ENCODE measurements at regions not wholly inside any gene's neighbourhood (a gene's known extent, or its start where the extent isn't known, plus 50 kb on each side); places are given as distances from the start of the nearest gene placed in this dataset.

GRCh38 chr2:194483041-194483440 is 1174.0 kb upstream of the SLC39A10 start:
- Histone ChIP-seq H3K9me1 (replicated peaks; ENCODE audit: control insufficient read depth, extremely low read depth, insufficient read depth, low read length) (no peaks in the 10 kb centered on the region), H3K4me1 (ENCODE audit: control insufficient read depth, extremely low read depth, insufficient read depth, low read length) (no peaks in the 10 kb centered on the region), H2AFZ (ENCODE audit: low read depth, low read length) (no peak overlapping the region), H3K36me3 (ENCODE audit: control insufficient read depth in 2 of 2, extremely low read depth in 1 of 2, insufficient read depth in 2 of 2, low read length in 2 of 2) (no peaks in the 10 kb centered on the region), H3K9me3 (replicated peaks; ENCODE audit: control insufficient read depth, insufficient read depth, low read length) (no peaks in the 10 kb centered on the region), H3K4me2 (ENCODE audit: insufficient read depth, low read length) (no peak overlapping the region), H3K79me2 (ENCODE audit: control insufficient read depth, insufficient read depth, low read length) (no peaks in the 10 kb centered on the region), H4K20me1 (replicated peaks; ENCODE audit: control insufficient read depth, extremely low read depth, insufficient read depth, low read length) (no peaks in the 10 kb centered on the region), H3K27me3 (ENCODE audit: control insufficient read depth in 2 of 2, insufficient read depth in 2 of 2, low read length in 2 of 2) (no peaks in the 10 kb centered on the region), H3K9ac (replicated peaks; ENCODE audit: extremely low read depth, insufficient read depth, low read length) (no peak overlapping the region), H3K4me3 (replicated peaks in 1 of 3; ENCODE audit: insufficient read depth in 1 of 3, low read depth in 1 of 3, low read length in 3 of 3) (no peak overlapping the region), H3K27ac (ENCODE audit: insufficient read depth, low read depth, low read length) (no peak overlapping the region)
- DNase-seq (ENCODE audit: low read depth, low spot score): no peak
- dilution Hi-C loops (cut with MboI; ENCODE audit: extremely low pct_ligation_motif_present, low sequenced_read_pairs): no loop called here
- intact Hi-C loops (cut with micrococcal nuclease): no loop called here
- POLR2A ChIA-PET: no interaction called here
- CTCF ChIA-PET: no interaction called here
- TF ChIP-seq, protein P1, sequence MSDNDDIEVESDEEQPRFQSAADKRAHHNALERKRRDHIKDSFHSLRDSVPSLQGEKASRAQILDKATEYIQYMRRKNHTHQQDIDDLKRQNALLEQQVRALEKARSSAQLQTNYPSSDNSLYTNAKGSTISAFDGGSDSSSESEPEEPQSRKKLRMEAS (IDR thresholded peaks at IDR 0.05; ENCODE audit: insufficient read depth, insufficient read length): no peak
- TF ChIP-seq POLR2A (IDR thresholded peaks at IDR 0.05; ENCODE audit: low read depth, low read length) (no peak), CTCF (IDR thresholded peaks at IDR 0.05; ENCODE audit: extremely low read depth in 1 of 2, insufficient read depth in 1 of 2, low read depth in 1 of 2, low read length in 2 of 2) (no peak), MYC (IDR thresholded peaks at IDR 0.05; ENCODE audit: low read depth, low read length) (no peak)
- BruUV-seq (replicated peaks): no TSS peak
- FAIRE-seq: no peak

- no peaks in the 10 kb centered on the region for H3K27me3 ChIP-seq (ENCODE audit: control insufficient read depth in 2 of 2, insufficient read depth in 2 of 2, low read length in 2 of 2)
- no peak for FAIRE-seq
- no peak overlapping the region for H2AFZ ChIP-seq (ENCODE audit: low read depth, low read length)
- H3K9me3 ChIP-seq (replicated peaks; ENCODE audit: control insufficient read depth, insufficient read depth, low read length): no peaks in the 10 kb centered on the region
- POLR2A ChIA-PET: no interaction called here
- BruUV-seq (replicated peaks): no TSS peak
- no peak for DNase-seq (ENCODE audit: low read depth, low spot score)
- H3K27ac ChIP-seq (ENCODE audit: insufficient read depth, low read depth, low read length): no peak overlapping the region
- CTCF ChIA-PET: no interaction called here
- no peak overlapping the region for H3K9ac ChIP-seq (replicated peaks; ENCODE audit: extremely low read depth, insufficient read depth, low read length)
- no peak for TF ChIP-seq JUN (IDR thresholded peaks at IDR 0.05; ENCODE audit: borderline replicate concordance, insufficient read depth, insufficient read length, low read depth)
- TF ChIP-seq CTCF (IDR thresholded peaks at IDR 0.05; ENCODE audit: extremely low read depth in 1 of 2, insufficient read depth in 1 of 2, low read depth in 1 of 2, low read length in 2 of 2): no peak
- no peak for TF ChIP-seq GATA2 (IDR thresholded peaks at IDR 0.05; ENCODE audit: insufficient read depth, insufficient read length, low read depth, low read length)
- no peak for TF ChIP-seq POLR2AphosphoS5 (IDR thresholded peaks at IDR 0.05; ENCODE audit: insufficient read depth, low read depth, low read length)
- TF ChIP-seq POLR2A (IDR thresholded peaks at IDR 0.05; ENCODE audit: low read depth, low read length): no peak
- no peak for TF ChIP-seq MYC (IDR thresholded peaks at IDR 0.05; ENCODE audit: low read depth, low read length)
- no peak for TF ChIP-seq FOS (IDR thresholded peaks at IDR 0.05; ENCODE audit: borderline replicate concordance, insufficient read depth, low read length)
- no peak for TF ChIP-seq EZH2 (IDR thresholded peaks at IDR 0.05; ENCODE audit: borderline replicate concordance, low read depth, low read length, severe bottlenecking)
- TF ChIP-seq, protein P1 (IDR thresholded peaks at IDR 0.05; ENCODE audit: insufficient read depth, insufficient read length): no peak
- H3K4me3 ChIP-seq (replicated peaks in 1 of 3; ENCODE audit: insufficient read depth in 1 of 3, low read depth in 1 of 3, low read length in 3 of 3): no peak overlapping the region
- no peaks in the 10 kb centered on the region for H3K79me2 ChIP-seq (ENCODE audit: control insufficient read depth, insufficient read depth, low read length)
- H4K20me1 ChIP-seq (replicated peaks; ENCODE audit: control insufficient read depth, extremely low read depth, insufficient read depth, low read length): no peaks in the 10 kb centered on the region
- no peak overlapping the region for H3K4me2 ChIP-seq (ENCODE audit: insufficient read depth, low read length)
- H3K4me1 ChIP-seq (ENCODE audit: control insufficient read depth, extremely low read depth, insufficient read depth, low read length): no peaks in the 10 kb centered on the region
- no peaks in the 10 kb centered on the region for H3K36me3 ChIP-seq (ENCODE audit: control insufficient read depth in 2 of 2, extremely low read depth in 1 of 2, insufficient read depth in 2 of 2, low read length in 2 of 2)
- dilution Hi-C loops (cut with MboI; ENCODE audit: extremely low pct_ligation_motif_present, low sequenced_read_pairs) (no loop called here), intact Hi-C loops (cut with micrococcal nuclease) (no loop called here)
- no peaks in the 10 kb centered on the region for H3K9me1 ChIP-seq (replicated peaks; ENCODE audit: control insufficient read depth, extremely low read depth, insufficient read depth, low read length)
Measured at GRCh38 chr2:194465641-194466040, 1191.4 kb upstream of the SLC39A10 start.

Measured in endothelial cell of umbilical vein (primary cell).